ENCODE measurements at regions not wholly inside any gene's neighbourhood (a gene's known extent, or its start where the extent isn't known, plus 50 kb on each side); places are given as distances from the start of the nearest gene placed in this dataset.

DNA sequence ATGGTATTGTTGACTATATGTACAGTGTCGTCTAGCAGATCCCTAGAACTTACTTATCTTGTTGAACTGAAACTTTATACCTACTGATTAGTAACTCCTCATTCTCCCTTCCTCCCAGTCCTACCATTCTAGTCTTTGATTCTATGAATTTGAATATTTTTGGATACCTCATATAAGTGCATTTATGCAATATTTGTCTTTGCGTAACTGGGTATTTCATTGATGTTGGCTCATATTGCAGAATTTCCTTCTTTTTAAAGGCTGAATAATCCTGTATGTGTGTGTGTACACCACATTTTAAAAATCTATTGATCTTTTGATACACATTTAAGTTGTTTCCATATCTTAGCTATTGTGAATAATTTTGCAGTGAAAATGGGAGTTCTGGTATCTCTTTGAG is 119.9 kb downstream of the SOX4 start:
- in situ Hi-C loops (cut with HindIII; ENCODE audit: low pct_unique_long_range_greater_than_20kb, low sequenced_read_pairs) (no loop called here), intact Hi-C loops (cut with micrococcal nuclease; ENCODE audit: unreplicated experiment) (no loop called here)
- Histone ChIP-seq H3K27ac (ENCODE audit: low read length) (no peak overlapping the region), H3K36me3 (ENCODE audit: control insufficient read depth, insufficient read depth, low read length) (no peaks in the 10 kb centered on the region), H3K4me1 (ENCODE audit: control insufficient read depth, insufficient read depth, low read length) (peaks cover 11% of the 10 kb centered on the region; the same call in 1 of the 2 replicates), H3K27me3 (ENCODE audit: control insufficient read depth, insufficient read depth, low read length) (no peaks in the 10 kb centered on the region), H3K4me3 (ENCODE audit: low read depth in 2 of 2, low read length in 2 of 2) (no peak overlapping the region), H3K9me3 (ENCODE audit: control insufficient read depth, insufficient read depth, low read depth, low read length) (no peaks in the 10 kb centered on the region)
- POLR2A ChIA-PET, result no interaction called here
- DNase-seq (ENCODE audit: low read depth, low spot score) (no peak), ATAC-seq (no peak)
- BruUV-seq (replicated peaks), result no TSS peak
- TF ChIP-seq, protein P1, sequence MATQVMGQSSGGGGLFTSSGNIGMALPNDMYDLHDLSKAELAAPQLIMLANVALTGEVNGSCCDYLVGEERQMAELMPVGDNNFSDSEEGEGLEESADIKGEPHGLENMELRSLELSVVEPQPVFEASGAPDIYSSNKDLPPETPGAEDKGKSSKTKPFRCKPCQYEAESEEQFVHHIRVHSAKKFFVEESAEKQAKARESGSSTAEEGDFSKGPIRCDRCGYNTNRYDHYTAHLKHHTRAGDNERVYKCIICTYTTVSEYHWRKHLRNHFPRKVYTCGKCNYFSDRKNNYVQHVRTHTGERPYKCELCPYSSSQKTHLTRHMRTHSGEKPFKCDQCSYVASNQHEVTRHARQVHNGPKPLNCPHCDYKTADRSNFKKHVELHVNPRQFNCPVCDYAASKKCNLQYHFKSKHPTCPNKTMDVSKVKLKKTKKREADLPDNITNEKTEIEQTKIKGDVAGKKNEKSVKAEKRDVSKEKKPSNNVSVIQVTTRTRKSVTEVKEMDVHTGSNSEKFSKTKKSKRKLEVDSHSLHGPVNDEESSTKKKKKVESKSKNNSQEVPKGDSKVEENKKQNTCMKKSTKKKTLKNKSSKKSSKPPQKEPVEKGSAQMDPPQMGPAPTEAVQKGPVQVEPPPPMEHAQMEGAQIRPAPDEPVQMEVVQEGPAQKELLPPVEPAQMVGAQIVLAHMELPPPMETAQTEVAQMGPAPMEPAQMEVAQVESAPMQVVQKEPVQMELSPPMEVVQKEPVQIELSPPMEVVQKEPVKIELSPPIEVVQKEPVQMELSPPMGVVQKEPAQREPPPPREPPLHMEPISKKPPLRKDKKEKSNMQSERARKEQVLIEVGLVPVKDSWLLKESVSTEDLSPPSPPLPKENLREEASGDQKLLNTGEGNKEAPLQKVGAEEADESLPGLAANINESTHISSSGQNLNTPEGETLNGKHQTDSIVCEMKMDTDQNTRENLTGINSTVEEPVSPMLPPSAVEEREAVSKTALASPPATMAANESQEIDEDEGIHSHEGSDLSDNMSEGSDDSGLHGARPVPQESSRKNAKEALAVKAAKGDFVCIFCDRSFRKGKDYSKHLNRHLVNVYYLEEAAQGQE (IDR thresholded peaks at IDR 0.05; ENCODE audit: insufficient read depth in 1 of 2, low read depth in 2 of 2, low read length in 1 of 2), result no peak
- TF ChIP-seq TCF7L2 (IDR thresholded peaks at IDR 0.05; ENCODE audit: low read depth, low read length) (no peak), POLR2AphosphoS5 (IDR thresholded peaks at IDR 0.05; ENCODE audit: low read depth, low read length) (no peak)
- TF ChIP-seq, protein P2, sequence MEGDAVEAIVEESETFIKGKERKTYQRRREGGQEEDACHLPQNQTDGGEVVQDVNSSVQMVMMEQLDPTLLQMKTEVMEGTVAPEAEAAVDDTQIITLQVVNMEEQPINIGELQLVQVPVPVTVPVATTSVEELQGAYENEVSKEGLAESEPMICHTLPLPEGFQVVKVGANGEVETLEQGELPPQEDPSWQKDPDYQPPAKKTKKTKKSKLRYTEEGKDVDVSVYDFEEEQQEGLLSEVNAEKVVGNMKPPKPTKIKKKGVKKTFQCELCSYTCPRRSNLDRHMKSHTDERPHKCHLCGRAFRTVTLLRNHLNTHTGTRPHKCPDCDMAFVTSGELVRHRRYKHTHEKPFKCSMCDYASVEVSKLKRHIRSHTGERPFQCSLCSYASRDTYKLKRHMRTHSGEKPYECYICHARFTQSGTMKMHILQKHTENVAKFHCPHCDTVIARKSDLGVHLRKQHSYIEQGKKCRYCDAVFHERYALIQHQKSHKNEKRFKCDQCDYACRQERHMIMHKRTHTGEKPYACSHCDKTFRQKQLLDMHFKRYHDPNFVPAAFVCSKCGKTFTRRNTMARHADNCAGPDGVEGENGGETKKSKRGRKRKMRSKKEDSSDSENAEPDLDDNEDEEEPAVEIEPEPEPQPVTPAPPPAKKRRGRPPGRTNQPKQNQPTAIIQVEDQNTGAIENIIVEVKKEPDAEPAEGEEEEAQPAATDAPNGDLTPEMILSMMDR (IDR thresholded peaks at IDR 0.05), result no peak
- CTCF ChIA-PET, result no interaction called here

DNA sequence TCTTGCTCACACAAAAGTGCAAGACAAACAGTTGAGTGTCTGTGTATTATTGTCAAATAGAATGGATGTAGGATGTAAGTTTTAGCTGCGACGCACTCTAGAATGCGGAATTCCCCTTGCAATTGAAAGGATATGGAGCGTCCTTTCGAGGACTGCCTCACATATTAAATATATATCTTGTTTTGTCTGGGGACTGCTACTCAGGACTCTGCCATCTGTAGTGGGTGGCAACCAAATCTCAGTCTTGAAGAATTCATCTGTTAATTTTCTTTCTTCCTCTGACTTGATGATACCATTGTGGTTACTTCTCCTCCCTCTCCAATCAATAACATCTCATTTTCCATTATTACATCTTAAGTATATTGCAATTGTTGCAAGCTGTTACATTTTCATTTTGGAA is 121.6 kb downstream of the SOX4 start:
- no peak for DNase-seq (ENCODE audit: low read depth, low spot score)
- Histone ChIP-seq H3K27me3 (ENCODE audit: control insufficient read depth, insufficient read depth, low read length) (no peaks in the 10 kb centered on the region), H3K4me3 (ENCODE audit: low read depth in 2 of 2, low read length in 2 of 2) (no peak overlapping the region), H3K36me3 (ENCODE audit: control insufficient read depth, insufficient read depth, low read length) (no peaks in the 10 kb centered on the region), H3K9me3 (ENCODE audit: control insufficient read depth, insufficient read depth, low read depth, low read length) (no peaks in the 10 kb centered on the region), H3K4me1 (ENCODE audit: control insufficient read depth, insufficient read depth, low read length) (peaks cover 11% of the 10 kb centered on the region; the same call in 1 of the 2 replicates), H3K27ac (ENCODE audit: low read length) (no peak overlapping the region)
- ChIA-PET POLR2A (interaction anchor here (0.6 kb wide), 1 partner anchor 9 kb away, joined by 7 read pairs; no protein-coding TSS in a partner anchor), CTCF (no interaction called here)
- ATAC-seq, result no peak
- intact Hi-C loops (cut with micrococcal nuclease; ENCODE audit: unreplicated experiment) (no loop called here), in situ Hi-C loops (cut with HindIII; ENCODE audit: low pct_unique_long_range_greater_than_20kb, low sequenced_read_pairs) (no loop called here)
- TF ChIP-seq, protein P2 (IDR thresholded peaks at IDR 0.05), result no peak
- TF ChIP-seq SIN3A (IDR thresholded peaks at IDR 0.05; ENCODE audit: borderline replicate concordance, insufficient read depth, low read depth, low read length) (no peak), POLR2AphosphoS5 (IDR thresholded peaks at IDR 0.05; ENCODE audit: low read depth, low read length) (no peak), TCF7L2 (IDR thresholded peaks at IDR 0.05; ENCODE audit: low read depth, low read length) (no peak)
- TF ChIP-seq, protein P1 (IDR thresholded peaks at IDR 0.05; ENCODE audit: insufficient read depth in 1 of 2, low read depth in 2 of 2, low read length in 1 of 2), result no peak
- no TSS peak for BruUV-seq (replicated peaks)
